Small intestine (tissue), 7 donors: ENCODE measurements at regions not wholly inside any gene's neighbourhood (a gene's known extent, or its start where the extent isn't known, plus 50 kb on each side); places are given as distances from the start of the nearest gene placed in this dataset.
"Not testable (repeated sequence)": the region's sequence is repeated elsewhere in the genome, so short reads cannot be mapped to it uniquely, and the experiment has no call there.

ENCODE experiments used
- DNase-seq, 2 donors: peaks; one replicate each; pipeline versions ENCODE4 v3.0.0 to v3.0.0-alpha.2; 2013
- FAIRE-seq: peaks from 2 replicates; lab custom pipeline; 2012; peaks lifted over from hg19 to GRCh38; lab: Jason Lieb, UNC
- H3K27ac ChIP-seq, 3 donors: one replicate each; pipeline ENCODE4 v1.5.1; 2013; ENCODE audit warnings: low read length in 2 of 3, mild to moderate bottlenecking in 2 of 3, control low read depth in 1 of 3, inconsistent platforms in 1 of 3, low read depth in 1 of 3, moderate library complexity in 1 of 3
- H3K27me3 ChIP-seq, 3 donors: one replicate each; pipeline ENCODE4 v1.6.1; 2013; ENCODE audit warnings: low read length in 3 of 3, inconsistent platforms in 1 of 3; ENCODE audit not compliant: control insufficient read depth in 3 of 3, insufficient read depth in 3 of 3
- H3K36me3 ChIP-seq, 3 donors: one replicate each; pipeline ENCODE4 v1.6.1; 2013; ENCODE audit warnings: low read length in 3 of 3, inconsistent platforms in 1 of 3, low read depth in 1 of 3, mild to moderate bottlenecking in 1 of 3, moderate library complexity in 1 of 3; ENCODE audit not compliant: control insufficient read depth in 3 of 3, insufficient read depth in 2 of 3
- H3K4me1 ChIP-seq, 3 donors: one replicate each; pipeline ENCODE4 v1.6.1; 2013; ENCODE audit warnings: low read length in 2 of 3, inconsistent platforms in 1 of 3, low read depth in 1 of 3, mild to moderate bottlenecking in 1 of 3, moderate library complexity in 1 of 3; ENCODE audit not compliant: control insufficient read depth in 3 of 3, insufficient read depth in 2 of 3
- H3K4me3 ChIP-seq, 3 donors: one replicate each; pipeline ENCODE4 v1.5.1; 2013; ENCODE audit warnings: low read length in 3 of 3, control low read depth in 1 of 3, inconsistent platforms in 1 of 3, low read depth in 1 of 3, mild to moderate bottlenecking in 1 of 3, moderate library complexity in 1 of 3
- H3K9me3 ChIP-seq, 2 donors: one replicate each; pipeline ENCODE4 v1.6.1; 2013; ENCODE audit warnings: low read depth in 1 of 2, low read length in 1 of 2; ENCODE audit not compliant: control insufficient read depth in 2 of 2, insufficient read depth in 1 of 2
- WGBS, 3 donors: extraction: QIAGEN DNeasy Blood & Tissue Kit; methylation state at CpG; one replicate each; pipeline ENCODE4 v1.1.7; 2013; 5-methylcytosine and 5-hydroxymethylcytosine counted together
- donor health status: healthy with polysubstance abuse.
- donor health status: control.
- donor health status: control.
- donor health status: Bipolar disorder and iron deficiency.
- donor health status: healthy.

- not testable (repeated sequence) for H3K4me3 ChIP-seq, H3K27me3 ChIP-seq, H3K4me1 ChIP-seq, FAIRE-seq, H3K36me3 ChIP-seq, DNase-seq, H3K27ac ChIP-seq, H3K9me3 ChIP-seq
- 54 to 75% (median 73%) methylated on average over 3 of the region's 3 CpGs for WGBS, 3 donors
Measured at GRCh38 chr14:86775896-86776295, 1217.1 kb downstream of the GALC start.

- Histone ChIP-seq H3K4me3 (no peak overlapping the region), H3K27me3 (no peaks in the 10 kb centered on the region), H3K9me3 (peaks cover 0 to 2% of the 10 kb centered on the region in 2 donors), H3K4me1 (no peaks in the 10 kb centered on the region), H3K36me3 (no peaks in the 10 kb centered on the region), H3K27ac (no peak overlapping the region)
- DNase-seq (no peak), FAIRE-seq (no peak)
- WGBS, 3 donors: 68 to 77% (median 71%) methylated on average over 2 of the region's 2 CpGs
Measured at GRCh38 chr14:86774916-86775315, 1218.1 kb downstream of the GALC start.

GRCh38 chr14:86772075-86772474, 1220.9 kb downstream of the GALC start:
- DNase-seq: no peak
- Histone ChIP-seq H3K27ac (no peak overlapping the region), H3K4me1 (no peaks in the 10 kb centered on the region), H3K4me3 (no peak overlapping the region), H3K36me3 (no peaks in the 10 kb centered on the region), H3K9me3 (peaks cover 0 to 2% of the 10 kb centered on the region in 2 donors), H3K27me3 (no peaks in the 10 kb centered on the region)
- FAIRE-seq: no peak
- WGBS, 3 donors: 7 to 42% (median 26%) methylated on average over 1 of the region's 1 CpG

GRCh38 chr14:86770186-86770585, 1222.8 kb downstream of the GALC start:
- H3K4me1 ChIP-seq: no peaks in the 10 kb centered on the region
- no peak overlapping the region for H3K4me3 ChIP-seq
- H3K9me3 ChIP-seq: peaks cover 0 to 2% of the 10 kb centered on the region in 2 donors
- H3K27ac ChIP-seq: no peak overlapping the region
- no peaks in the 10 kb centered on the region for H3K36me3 ChIP-seq
- H3K27me3 ChIP-seq: no peaks in the 10 kb centered on the region
- FAIRE-seq (no peak), DNase-seq (no peak)
- WGBS, 3 donors: 90 to 95% (median 93%) methylated on average over 3 of the region's 3 CpGs

GRCh38 chr14:86766469-86766868, 1226.5 kb downstream of the GALC start:
- FAIRE-seq (no peak), DNase-seq (no peak)
- no peaks in the 10 kb centered on the region for H3K36me3 ChIP-seq
- 82 to 88% (median 84%) methylated on average over 4 of the region's 4 CpGs for WGBS, 3 donors
- no peaks in the 10 kb centered on the region for H3K9me3 ChIP-seq
- H3K27me3 ChIP-seq: no peaks in the 10 kb centered on the region
- H3K4me1 ChIP-seq: no peaks in the 10 kb centered on the region
- no peak overlapping the region for H3K4me3 ChIP-seq
- H3K27ac ChIP-seq: no peak overlapping the region

GRCh38 chr14:86761611-86762010, 1231.4 kb downstream of the GALC start:
- H3K27ac ChIP-seq: no peak overlapping the region
- no peaks in the 10 kb centered on the region for H3K36me3 ChIP-seq
- H3K9me3 ChIP-seq: no peaks in the 10 kb centered on the region
- H3K4me1 ChIP-seq: no peaks in the 10 kb centered on the region
- DNase-seq (no peak), FAIRE-seq (no peak)
- no peaks in the 10 kb centered on the region for H3K27me3 ChIP-seq
- no peak overlapping the region for H3K4me3 ChIP-seq
- WGBS, 3 donors: 77 to 87% (median 84%) methylated on average over 6 of the region's 6 CpGs

GRCh38 chr14:86756521-86757190, 1226.7 kb downstream of the FLRT2 start:
- H3K4me3 ChIP-seq: no peak overlapping the region
- FAIRE-seq (no peak), DNase-seq (no peak)
- 78 to 87% (median 80%) methylated on average over 7 of the region's 7 CpGs for WGBS, 3 donors
- H3K27ac ChIP-seq: no peak overlapping the region
- no peaks in the 10 kb centered on the region for H3K36me3 ChIP-seq
- H3K27me3 ChIP-seq: no peaks in the 10 kb centered on the region
- no peaks in the 10 kb centered on the region for H3K4me1 ChIP-seq
- peaks cover 0 to 9% of the 10 kb centered on the region in 2 donors for H3K9me3 ChIP-seq

- WGBS, 3 donors: 58 to 69% (median 64%) methylated on average over 4 of the region's 4 CpGs
- not testable (repeated sequence) for H3K4me3 ChIP-seq, H3K27ac ChIP-seq, FAIRE-seq, H3K27me3 ChIP-seq, H3K4me1 ChIP-seq, DNase-seq, H3K36me3 ChIP-seq
- peaks cover 2 to 16% of the 10 kb centered on the region in 2 donors for H3K9me3 ChIP-seq
Measured at GRCh38 chr14:86750488-86750887, 1220.5 kb downstream of the FLRT2 start.

GRCh38 chr14:86739761-86740160, 1209.8 kb downstream of the FLRT2 start:
- Histone ChIP-seq H3K27ac (no peak overlapping the region), H3K36me3 (no peaks in the 10 kb centered on the region), H3K4me1 (no peaks in the 10 kb centered on the region), H3K4me3 (no peak overlapping the region), H3K9me3 (no peaks in the 10 kb centered on the region), H3K27me3 (no peaks in the 10 kb centered on the region)
- no peak for DNase-seq
- no peak for FAIRE-seq
